Pancreas (tissue), 10 donors: ENCODE measurements at regions not wholly inside any gene's neighbourhood (a gene's known extent, or its start where the extent isn't known, plus 50 kb on each side); places are given as distances from the start of the nearest gene placed in this dataset.

Source experiments
- ATAC-seq, 4 donors: fragments of 200-7000 bp; cut with Tn5 transposase; one replicate each; pipeline versions ENCODE4 v1.8.0 to v1.9.1; 2020; ENCODE audit warnings: mild to moderate bottlenecking in 4 of 4, moderate library complexity in 4 of 4
- DNase-seq, 6 donors: peaks; one replicate each; pipeline ENCODE4 v3.0.0-alpha.2; 2020
- FAIRE-seq: peaks from 2 replicates; lab custom pipeline; 2012; peaks lifted over from hg19 to GRCh38; lab: Jason Lieb, UNC
- H3K27ac ChIP-seq, 4 donors: fragments of 200-600 bp; sonication (generic); 1 replicate in 3 of 4; 2 replicates in 1 of 4; pipeline versions ENCODE4 v1.5.0 to v1.8.0; 2020
- H3K27me3 ChIP-seq, 4 donors: fragments of 200-600 bp; one replicate each; pipeline ENCODE4 v1.8.0; 2021
- H3K36me3 ChIP-seq, 3 donors: fragments of 200-600 bp; sonication (generic) in 1 of 3; one replicate each; pipeline versions ENCODE4 v1.5.0 to v1.8.0; 2020 to 2021
- H3K4me1 ChIP-seq, 3 donors: fragments of 200-600 bp; one replicate each; pipeline ENCODE4 v1.8.0; 2021
- H3K4me3 ChIP-seq, 4 donors: fragments of 200-600 bp; sonication (generic) in 2 of 4; one replicate each; pipeline versions ENCODE4 v1.5.0 to v1.8.0; 2020 to 2021
- H3K9me3 ChIP-seq, 4 donors: fragments of 200-600 bp; one replicate each; pipeline ENCODE4 v1.8.0; 2021
- WGBS, 2 donors: extraction: QIAGEN DNeasy Blood & Tissue Kit; methylation state at CpG; one replicate each; pipeline ENCODE4 v1.1.7; 2013; 5-methylcytosine and 5-hydroxymethylcytosine counted together
- intact Hi-C, 3 donors: fragments of 100-400 bp; cut with DNase I; formaldehyde crosslinking; loops; one replicate each; pipeline versions ENCODE4 v1.11.1 to v1.14.2; 2022
- TF ChIP-seq, protein P1 (sequence below), 4 donors: fragments of 200-600 bp; sonication (generic) in 3 of 4; IDR thresholded peaks; one replicate each; pipeline versions ENCODE4 v1.5.0 to v1.8.0; 2021; ENCODE audit warnings: antibody characterized with exemption in 4 of 4
- donor health status: healthy with polysubstance abuse.
- donor health status: DM: no; HTN: no; CAD: no; lungs with moderate emphysema.
- donor health status: DM: no; HTN: no; CAD: no.
- donor health status: control.
- donor health status: control.
- donor health status: Bipolar disorder and iron deficiency.
- donor health status: DM: yes; HTN: yes; CAD: no.
- donor health status: DM: no; HTN: no; CAD: no.
- donor health status: DM: no; HTN: no; CAD: no.
- donor health status: DM: yes; HTN: yes; CAD: no.

DNA sequence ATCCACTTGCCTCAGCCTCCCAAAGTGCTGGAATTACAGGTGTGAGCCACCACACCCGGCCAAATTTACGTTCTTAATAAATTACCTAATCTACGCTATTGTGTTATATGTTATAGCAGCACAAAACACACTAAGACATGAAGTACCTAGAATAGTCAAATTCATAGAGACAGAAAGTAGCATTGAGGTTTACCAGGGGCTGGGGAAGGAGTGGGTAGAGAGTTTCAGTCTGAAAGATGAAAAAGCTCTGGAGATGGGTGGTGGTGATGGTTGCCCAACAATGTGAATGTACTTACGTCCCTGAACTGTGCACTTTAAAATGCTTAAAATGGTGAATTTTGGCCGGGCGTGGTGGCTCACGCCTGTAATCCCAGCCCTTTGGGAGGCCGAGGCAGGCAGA lies 65.7 kb upstream of the NUP50 start:
- no peak for DNase-seq
- Histone ChIP-seq H3K27me3 (peaks cover 0 to 5% (median 0%) of the 10 kb centered on the region in 4 donors), H3K27ac (no peak overlapping the region), H3K4me3 (no peak overlapping the region), H3K9me3 (no peaks in the 10 kb centered on the region), H3K4me1 (no peaks in the 10 kb centered on the region), H3K36me3 (no peaks in the 10 kb centered on the region)
- FAIRE-seq: no peak
- TF ChIP-seq, protein P1, sequence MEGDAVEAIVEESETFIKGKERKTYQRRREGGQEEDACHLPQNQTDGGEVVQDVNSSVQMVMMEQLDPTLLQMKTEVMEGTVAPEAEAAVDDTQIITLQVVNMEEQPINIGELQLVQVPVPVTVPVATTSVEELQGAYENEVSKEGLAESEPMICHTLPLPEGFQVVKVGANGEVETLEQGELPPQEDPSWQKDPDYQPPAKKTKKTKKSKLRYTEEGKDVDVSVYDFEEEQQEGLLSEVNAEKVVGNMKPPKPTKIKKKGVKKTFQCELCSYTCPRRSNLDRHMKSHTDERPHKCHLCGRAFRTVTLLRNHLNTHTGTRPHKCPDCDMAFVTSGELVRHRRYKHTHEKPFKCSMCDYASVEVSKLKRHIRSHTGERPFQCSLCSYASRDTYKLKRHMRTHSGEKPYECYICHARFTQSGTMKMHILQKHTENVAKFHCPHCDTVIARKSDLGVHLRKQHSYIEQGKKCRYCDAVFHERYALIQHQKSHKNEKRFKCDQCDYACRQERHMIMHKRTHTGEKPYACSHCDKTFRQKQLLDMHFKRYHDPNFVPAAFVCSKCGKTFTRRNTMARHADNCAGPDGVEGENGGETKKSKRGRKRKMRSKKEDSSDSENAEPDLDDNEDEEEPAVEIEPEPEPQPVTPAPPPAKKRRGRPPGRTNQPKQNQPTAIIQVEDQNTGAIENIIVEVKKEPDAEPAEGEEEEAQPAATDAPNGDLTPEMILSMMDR (IDR thresholded peaks at IDR 0.05): no peak
- no peak for ATAC-seq
- 67 to 78% methylated on average over 8 of the region's 8 CpGs for WGBS, 2 donors
- intact Hi-C loops: loop anchor here in 2 of 3 donors (10.0 kb wide), 2 partner anchors 123 to 403 kb away; no protein-coding TSS in a partner anchor

DNA sequence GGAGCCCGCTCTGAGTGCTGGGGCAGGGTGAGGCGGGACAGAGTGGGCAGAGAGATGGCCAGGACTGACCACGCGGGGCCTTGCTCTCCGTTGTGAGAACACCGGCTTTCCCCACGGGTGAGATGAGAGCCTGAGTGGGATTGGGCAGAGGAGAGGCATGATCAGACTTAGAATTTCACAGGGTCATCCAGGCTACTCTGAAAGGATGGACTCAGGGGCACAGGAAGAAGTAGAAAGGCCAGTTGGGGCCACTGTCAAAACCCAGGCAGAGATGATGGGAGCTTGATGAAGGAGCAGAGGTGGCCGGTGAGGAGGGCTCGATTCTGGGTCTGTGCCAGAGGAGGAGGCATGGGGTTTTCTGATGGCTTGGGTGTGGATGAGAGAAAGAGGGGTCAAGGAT lies 63.8 kb upstream of the NUP50 start:
- no peaks in the 10 kb centered on the region for H3K9me3 ChIP-seq
- TF ChIP-seq, protein P1 (IDR thresholded peaks at IDR 0.05): no peak
- no peak overlapping the region for H3K27ac ChIP-seq
- intact Hi-C loops: loop anchor here in 2 of 3 donors (10.0 kb wide), 2 partner anchors 125 to 405 kb away; no protein-coding TSS in a partner anchor
- no peak for ATAC-seq
- peaks cover 0 to 9% (median 0%) of the 10 kb centered on the region in 4 donors for H3K27me3 ChIP-seq
- no peaks in the 10 kb centered on the region for H3K4me1 ChIP-seq
- no peaks in the 10 kb centered on the region for H3K36me3 ChIP-seq
- no peak for FAIRE-seq
- 49 to 62% methylated on average over 9 of the region's 9 CpGs for WGBS, 2 donors
- no peak for DNase-seq
- H3K4me3 ChIP-seq: no peak overlapping the region

DNA sequence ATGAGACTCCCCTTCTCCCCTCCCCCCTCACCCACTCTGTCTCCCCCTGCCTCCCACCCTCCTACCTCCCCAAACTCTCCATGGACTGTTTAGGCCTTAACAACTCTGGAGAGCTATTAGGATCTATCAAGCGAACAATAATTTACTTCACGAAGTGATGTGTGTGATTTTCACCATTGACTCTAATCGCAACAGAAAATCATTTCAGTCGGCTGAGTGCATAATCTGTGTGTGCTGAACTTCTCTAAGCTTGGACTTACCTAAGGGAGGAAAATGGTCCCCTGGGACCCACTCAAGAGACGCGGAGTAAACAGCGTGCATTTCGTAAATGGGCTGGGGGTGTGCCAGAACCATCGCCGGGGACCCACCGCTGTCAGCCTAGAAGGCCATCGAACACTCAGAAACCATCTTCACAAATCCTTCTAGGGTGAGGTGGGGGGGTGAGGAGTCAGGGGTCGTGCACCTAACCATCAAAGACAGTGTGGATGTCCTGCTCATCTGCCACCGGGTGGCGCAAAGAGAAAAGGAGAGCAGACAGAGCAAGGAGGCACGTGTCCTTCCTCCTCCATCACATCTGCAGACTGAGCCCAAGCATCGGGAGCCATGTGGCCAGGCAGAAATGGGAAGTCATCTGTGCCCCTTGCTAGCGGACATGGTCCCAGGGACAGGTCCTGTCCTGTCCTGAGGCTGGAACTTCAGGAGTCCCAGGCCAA lies 62.1 kb upstream of the NUP50 start:
- intact Hi-C loops: no loop called here
- TF ChIP-seq, protein P1 (IDR thresholded peaks at IDR 0.05): peak in 1 of 4 donors; percentile 20
- WGBS, 2 donors: 26 to 34% methylated on average over 18 of the region's 18 CpGs
- no peaks in the 10 kb centered on the region for H3K36me3 ChIP-seq
- H3K4me1 ChIP-seq: no peaks in the 10 kb centered on the region
- ATAC-seq (peak in 3 of 4 donors; percentile 53 to 90 (median 88)), DNase-seq (peak in 2 of 6 donors; percentile 31 to 54), FAIRE-seq (no peak)
- no peaks in the 10 kb centered on the region for H3K9me3 ChIP-seq
- no peak overlapping the region for H3K27ac ChIP-seq
- H3K4me3 ChIP-seq: no peak overlapping the region
- H3K27me3 ChIP-seq: peaks cover 0 to 4% (median 0%) of the 10 kb centered on the region in 4 donors

DNA sequence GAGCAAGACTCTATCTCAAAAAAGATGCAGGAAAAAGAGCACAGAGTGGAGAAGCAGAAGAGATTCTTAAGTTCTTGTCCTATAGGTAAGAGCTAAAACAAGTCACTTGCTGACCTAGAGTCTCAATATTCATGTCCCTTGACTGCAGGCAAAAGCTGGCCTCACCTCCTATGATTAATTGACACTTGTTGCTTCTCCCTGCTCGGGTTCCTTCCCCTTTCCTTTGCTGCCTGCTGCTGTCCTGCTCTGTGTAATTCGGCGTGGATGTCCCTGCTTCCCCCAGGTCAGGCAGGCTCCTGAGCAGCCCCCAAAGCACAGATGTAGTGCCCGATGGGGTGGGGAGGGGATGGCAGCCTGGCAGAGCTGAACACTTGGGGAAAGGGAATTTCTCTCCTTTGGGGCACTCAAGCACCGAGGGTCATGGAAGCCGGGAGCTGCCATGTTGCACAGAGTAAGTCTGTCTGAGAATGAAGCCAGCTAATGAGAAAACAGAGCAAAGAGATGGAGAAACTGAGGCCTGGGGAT lies 60.8 kb upstream of the NUP50 start:
- no peak overlapping the region for H3K4me3 ChIP-seq
- TF ChIP-seq, protein P1 (IDR thresholded peaks at IDR 0.05): no peak
- WGBS, 2 donors: 42 to 49% methylated on average over 6 of the region's 6 CpGs
- peaks cover 0 to 4% (median 0%) of the 10 kb centered on the region in 4 donors for H3K27me3 ChIP-seq
- ATAC-seq (no peak), DNase-seq (no peak), FAIRE-seq (no peak)
- no peaks in the 10 kb centered on the region for H3K9me3 ChIP-seq
- no peaks in the 10 kb centered on the region for H3K4me1 ChIP-seq
- intact Hi-C loops: no loop called here
- no peaks in the 10 kb centered on the region for H3K36me3 ChIP-seq
- no peak overlapping the region for H3K27ac ChIP-seq

DNA sequence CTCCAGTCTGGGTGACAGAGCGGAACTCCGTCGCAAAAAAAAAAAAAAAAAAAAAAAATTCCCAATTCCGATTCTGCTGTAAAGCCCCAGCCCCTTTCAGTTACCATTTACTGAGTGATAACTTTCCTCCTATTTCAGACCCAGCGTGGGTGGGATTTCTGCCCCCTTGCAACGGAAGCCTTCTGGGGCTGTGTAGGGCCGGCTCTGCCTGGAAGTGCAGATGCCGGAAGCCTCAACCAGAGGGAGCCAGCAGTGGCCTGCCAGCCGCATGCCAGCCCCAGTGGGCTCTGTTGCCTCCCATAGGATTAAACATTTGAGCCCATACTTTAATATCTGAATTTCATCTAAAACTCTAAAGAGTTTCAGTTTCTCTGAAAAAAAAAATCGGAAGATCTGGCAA lies 60.0 kb upstream of the NUP50 start:
- FAIRE-seq (no peak), DNase-seq (no peak), ATAC-seq (no peak)
- Histone ChIP-seq H3K27me3 (peaks cover 0 to 4% (median 0%) of the 10 kb centered on the region in 4 donors), H3K4me1 (no peaks in the 10 kb centered on the region), H3K9me3 (no peaks in the 10 kb centered on the region), H3K27ac (no peak overlapping the region), H3K4me3 (no peak overlapping the region), H3K36me3 (no peaks in the 10 kb centered on the region)
- intact Hi-C loops: no loop called here
- 54 to 69% methylated on average over 10 of the region's 10 CpGs for WGBS, 2 donors
- TF ChIP-seq, protein P1 (IDR thresholded peaks at IDR 0.05): no peak
